AG09309 (cell line): ENCODE measurements at regions not wholly inside any gene's neighbourhood (a gene's known extent, or its start where the extent isn't known, plus 50 kb on each side); places are given as distances from the start of the nearest gene placed in this dataset.
"Not testable (repeated sequence)": the region's sequence is repeated elsewhere in the genome, so short reads cannot be mapped to it uniquely, and the experiment has no call there.

Experiments
- DNase-seq: peaks from one replicate; pipeline ENCODE4 v3.0.0-alpha.2; 2010; ENCODE audit warnings: low read depth
- H3K4me3 ChIP-seq: 2 replicates; pipeline ENCODE4 v1.5.1; 2011; ENCODE audit warnings: mild to moderate bottlenecking, low read depth, low read length, moderate library complexity; ENCODE audit not compliant: control insufficient read depth
- TF ChIP-seq, protein P1 (sequence below): IDR thresholded peaks from 2 replicates; pipeline ENCODE4 v1.5.1; 2011; ENCODE audit warnings: mild to moderate bottlenecking, low read depth, low read length, inconsistent platforms; ENCODE audit not compliant: insufficient read depth, control insufficient read depth; ENCODE audit errors: missing control alignments

DNA sequence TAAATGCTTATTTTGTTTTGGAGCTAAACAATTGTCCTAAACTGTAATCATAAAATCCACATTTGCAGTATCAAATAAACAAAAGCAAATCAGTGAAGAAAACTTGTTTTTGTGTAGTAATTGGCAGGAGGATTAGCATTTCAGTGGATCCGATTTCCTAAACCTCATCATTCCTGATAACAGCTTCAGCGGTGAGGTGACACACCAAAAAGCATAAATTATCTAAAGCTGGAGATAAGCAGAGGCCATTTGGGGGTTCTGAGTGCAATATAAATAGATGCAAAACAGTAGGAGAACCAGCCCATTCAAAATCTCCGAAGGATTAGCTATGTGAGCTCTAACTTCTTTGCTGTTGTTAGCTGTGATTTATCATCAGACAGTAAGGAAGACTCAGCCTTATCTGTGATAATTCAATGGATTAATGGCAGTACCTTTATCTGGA lies 235.8 kb downstream of the EPHA7 start:
- no peak overlapping the region for H3K4me3 ChIP-seq
- DNase-seq, result no peak
- TF ChIP-seq, protein P1, sequence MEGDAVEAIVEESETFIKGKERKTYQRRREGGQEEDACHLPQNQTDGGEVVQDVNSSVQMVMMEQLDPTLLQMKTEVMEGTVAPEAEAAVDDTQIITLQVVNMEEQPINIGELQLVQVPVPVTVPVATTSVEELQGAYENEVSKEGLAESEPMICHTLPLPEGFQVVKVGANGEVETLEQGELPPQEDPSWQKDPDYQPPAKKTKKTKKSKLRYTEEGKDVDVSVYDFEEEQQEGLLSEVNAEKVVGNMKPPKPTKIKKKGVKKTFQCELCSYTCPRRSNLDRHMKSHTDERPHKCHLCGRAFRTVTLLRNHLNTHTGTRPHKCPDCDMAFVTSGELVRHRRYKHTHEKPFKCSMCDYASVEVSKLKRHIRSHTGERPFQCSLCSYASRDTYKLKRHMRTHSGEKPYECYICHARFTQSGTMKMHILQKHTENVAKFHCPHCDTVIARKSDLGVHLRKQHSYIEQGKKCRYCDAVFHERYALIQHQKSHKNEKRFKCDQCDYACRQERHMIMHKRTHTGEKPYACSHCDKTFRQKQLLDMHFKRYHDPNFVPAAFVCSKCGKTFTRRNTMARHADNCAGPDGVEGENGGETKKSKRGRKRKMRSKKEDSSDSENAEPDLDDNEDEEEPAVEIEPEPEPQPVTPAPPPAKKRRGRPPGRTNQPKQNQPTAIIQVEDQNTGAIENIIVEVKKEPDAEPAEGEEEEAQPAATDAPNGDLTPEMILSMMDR, result no peak

GRCh38 chr6:93182938-93183479 lies 236.3 kb downstream of the EPHA7 start:
- TF ChIP-seq, protein P1, result no peak
- no peak overlapping the region for H3K4me3 ChIP-seq
- DNase-seq, result no peak

- H3K4me3 ChIP-seq, result no peak overlapping the region
- no peak for DNase-seq
- TF ChIP-seq, protein P1, result no peak
Observed at GRCh38 chr6:93177918-93178317, 241.4 kb downstream of the EPHA7 start.

- no peak overlapping the region for H3K4me3 ChIP-seq
- TF ChIP-seq, protein P1, result no peak
- DNase-seq, result no peak
Observed at GRCh38 chr6:93177438-93177837, 241.9 kb downstream of the EPHA7 start.

DNA sequence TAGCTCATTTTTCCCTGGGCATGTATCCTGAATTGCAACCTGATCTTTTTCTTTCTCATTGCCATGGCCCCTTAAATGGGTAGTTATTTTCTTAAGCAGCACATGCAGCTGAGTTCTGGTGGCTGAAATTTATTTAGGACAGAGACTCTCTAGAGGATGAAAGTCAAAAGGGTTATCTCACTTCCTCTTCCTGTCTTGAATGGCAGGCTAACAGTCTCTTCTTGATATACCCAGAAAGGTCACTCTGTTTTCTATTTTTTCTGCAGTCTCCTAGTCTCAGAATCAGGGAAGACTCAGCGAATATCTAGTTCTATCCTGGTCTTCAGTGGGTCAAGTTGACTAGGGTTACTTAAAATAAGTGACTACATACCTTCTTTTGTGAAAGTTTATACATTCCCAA lies 243.3 kb downstream of the EPHA7 start:
- H3K4me3 ChIP-seq, result no peak overlapping the region
- no peak for DNase-seq
- TF ChIP-seq, protein P1, result no peak

DNA sequence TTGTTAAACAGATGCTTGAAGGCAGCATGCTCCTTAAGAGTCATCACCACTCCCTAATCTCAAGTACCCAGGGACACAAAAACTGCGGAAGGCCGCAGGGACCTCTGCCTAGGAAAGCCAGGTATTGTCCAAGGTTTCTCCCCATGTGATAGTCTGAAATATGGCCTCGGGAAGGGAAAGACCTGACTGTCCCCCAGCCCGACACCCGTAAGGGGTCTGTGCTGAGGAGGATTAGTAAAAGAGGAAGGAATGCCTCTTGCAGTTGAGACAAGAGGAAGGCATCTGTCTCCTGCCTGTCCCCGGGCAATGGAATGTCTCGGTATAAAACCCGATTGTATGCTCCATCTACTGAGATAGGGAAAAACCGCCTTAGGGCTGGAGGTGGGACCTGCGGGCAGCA lies 245.8 kb downstream of the EPHA7 start:
- H3K4me3 ChIP-seq, DNase-seq: not testable (repeated sequence)

- DNase-seq, result no peak
- no peak overlapping the region for H3K4me3 ChIP-seq
- TF ChIP-seq, protein P1, result no peak
Observed at GRCh38 chr6:93165850-93166430, 253.4 kb downstream of the EPHA7 start.
